GM15510 (cell line): ENCODE measurements at regions not wholly inside any gene's neighbourhood (a gene's known extent, or its start where the extent isn't known, plus 50 kb on each side); places are given as distances from the start of the nearest gene placed in this dataset.

Experiments used
- POLR2A ChIP-seq: IDR thresholded peaks from 3 replicates; pipeline ENCODE4 v1.6.1; 2011; ENCODE audit warnings: borderline replicate concordance; ENCODE audit not compliant: insufficient read length; ENCODE audit errors: extremely low read depth

GRCh38 chrX:55813150-55813549, 95.6 kb downstream of the RRAGB start:
- no peak for TF ChIP-seq POLR2A

GRCh38 chrX:55815546-55815945, 98.0 kb downstream of the RRAGB start:
- no peak for TF ChIP-seq POLR2A

- TF ChIP-seq POLR2A = no peak
Measured at GRCh38 chrX:55816023-55816422, 98.5 kb downstream of the RRAGB start.

- no peak for TF ChIP-seq POLR2A
Measured at GRCh38 chrX:55818673-55819375, 101.3 kb downstream of the RRAGB start.

- TF ChIP-seq POLR2A = no peak
Measured at GRCh38 chrX:55839485-55839884, 121.9 kb downstream of the RRAGB start.

- no peak for TF ChIP-seq POLR2A
Measured at GRCh38 chrX:55841962-55842752, 124.6 kb downstream of the RRAGB start.

GRCh38 chrX:55867181-55867651, 149.7 kb downstream of the RRAGB start:
- no peak for TF ChIP-seq POLR2A

GRCh38 chrX:55867708-55868107, 150.2 kb downstream of the RRAGB start:
- no peak for TF ChIP-seq POLR2A

- TF ChIP-seq POLR2A = no peak
Measured at GRCh38 chrX:55874807-55875206, 157.3 kb downstream of the RRAGB start.

- TF ChIP-seq POLR2A = peak; percentile 13
Measured at GRCh38 chrX:55907968-55908607, 190.5 kb downstream of the RRAGB start.

GRCh38 chrX:55908661-55909212, 191.2 kb downstream of the RRAGB start:
- no peak for TF ChIP-seq POLR2A

GRCh38 chrX:55919367-55920221, 202.0 kb downstream of the RRAGB start:
- no peak for TF ChIP-seq POLR2A

GRCh38 chrX:55924574-55924973, 207.0 kb downstream of the RRAGB start:
- TF ChIP-seq POLR2A = no peak
